Mucosa of descending colon (tissue), 3 donors: ENCODE measurements at regions not wholly inside any gene's neighbourhood (a gene's known extent, or its start where the extent isn't known, plus 50 kb on each side); places are given as distances from the start of the nearest gene placed in this dataset.

Experiments
- ATAC-seq: fragments of 200-7000 bp; cut with Tn5 transposase; one replicate; pipeline ENCODE4 v1.9.1; 2020; ENCODE audit warnings: mild to moderate bottlenecking, moderate library complexity
- DNase-seq, 3 donors: peaks; one replicate each; pipeline ENCODE4 v3.0.0-alpha.2; 2020
- H3K36me3 ChIP-seq: fragments of 200-600 bp; one replicate; pipeline ENCODE4 v1.8.0; 2021; ENCODE audit warnings: low read depth, mild to moderate bottlenecking
- H3K4me1 ChIP-seq: fragments of 200-600 bp; one replicate; pipeline ENCODE4 v1.8.0; 2021; ENCODE audit warnings: low read depth, mild to moderate bottlenecking
- H3K4me3 ChIP-seq: fragments of 200-600 bp; one replicate; pipeline ENCODE4 v1.8.0; 2021; ENCODE audit warnings: mild to moderate bottlenecking
- H3K9me3 ChIP-seq: fragments of 200-600 bp; one replicate; pipeline ENCODE4 v1.8.0; 2021; ENCODE audit warnings: mild to moderate bottlenecking
- intact Hi-C, 2 donors: fragments of 100-400 bp; cut with DNase I in 1 of 2; cut with micrococcal nuclease in 1 of 2; formaldehyde crosslinking; loops; one replicate each; pipeline versions ENCODE4 v1.11.0 to v1.11.1; 2022; cut with DNase I, micrococcal nuclease
- TF ChIP-seq, protein P1 (sequence below): fragments of 200-600 bp; IDR thresholded peaks from one replicate; pipeline ENCODE4 v1.8.0; 2022; ENCODE audit warnings: antibody characterized with exemption, mild to moderate bottlenecking
- donor health status: DM: no; HTN: no; CAD: no; lungs with moderate emphysema.
- donor health status: DM: no; HTN: no; CAD: no.
- donor health status: DM: no; HTN: yes; CAD: no.

DNA sequence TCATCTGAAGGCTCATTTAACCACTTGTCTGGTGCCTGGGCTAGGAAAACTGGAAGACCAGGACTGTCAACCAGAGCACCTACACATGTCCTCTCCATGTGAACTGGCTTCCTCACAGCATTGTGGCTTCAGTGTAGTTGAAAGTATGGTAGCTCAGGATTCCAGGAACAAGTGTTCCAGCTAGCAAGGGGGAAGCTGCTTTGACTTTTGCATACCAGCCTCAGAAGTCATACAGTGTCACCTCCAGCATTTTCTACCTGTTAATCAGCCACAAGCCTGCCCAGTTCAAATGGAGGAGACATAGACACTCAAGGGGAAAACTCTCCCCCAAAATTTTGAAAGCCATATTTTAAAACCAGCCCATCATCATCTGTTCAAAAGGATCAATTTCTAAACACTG, 212.8 kb upstream of the CAND1 start:
- Histone ChIP-seq H3K4me1 (no peaks in the 10 kb centered on the region), H3K9me3 (no peaks in the 10 kb centered on the region), H3K36me3 (no peaks in the 10 kb centered on the region), H3K4me3 (no peak overlapping the region)
- TF ChIP-seq, protein P1, sequence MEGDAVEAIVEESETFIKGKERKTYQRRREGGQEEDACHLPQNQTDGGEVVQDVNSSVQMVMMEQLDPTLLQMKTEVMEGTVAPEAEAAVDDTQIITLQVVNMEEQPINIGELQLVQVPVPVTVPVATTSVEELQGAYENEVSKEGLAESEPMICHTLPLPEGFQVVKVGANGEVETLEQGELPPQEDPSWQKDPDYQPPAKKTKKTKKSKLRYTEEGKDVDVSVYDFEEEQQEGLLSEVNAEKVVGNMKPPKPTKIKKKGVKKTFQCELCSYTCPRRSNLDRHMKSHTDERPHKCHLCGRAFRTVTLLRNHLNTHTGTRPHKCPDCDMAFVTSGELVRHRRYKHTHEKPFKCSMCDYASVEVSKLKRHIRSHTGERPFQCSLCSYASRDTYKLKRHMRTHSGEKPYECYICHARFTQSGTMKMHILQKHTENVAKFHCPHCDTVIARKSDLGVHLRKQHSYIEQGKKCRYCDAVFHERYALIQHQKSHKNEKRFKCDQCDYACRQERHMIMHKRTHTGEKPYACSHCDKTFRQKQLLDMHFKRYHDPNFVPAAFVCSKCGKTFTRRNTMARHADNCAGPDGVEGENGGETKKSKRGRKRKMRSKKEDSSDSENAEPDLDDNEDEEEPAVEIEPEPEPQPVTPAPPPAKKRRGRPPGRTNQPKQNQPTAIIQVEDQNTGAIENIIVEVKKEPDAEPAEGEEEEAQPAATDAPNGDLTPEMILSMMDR = no peak
- intact Hi-C loops = loop anchor here in 1 of 2 donors (10.0 kb wide), 1 partner anchor 228 kb away; no protein-coding TSS in a partner anchor
- no peak for ATAC-seq
- DNase-seq = no peak

DNA sequence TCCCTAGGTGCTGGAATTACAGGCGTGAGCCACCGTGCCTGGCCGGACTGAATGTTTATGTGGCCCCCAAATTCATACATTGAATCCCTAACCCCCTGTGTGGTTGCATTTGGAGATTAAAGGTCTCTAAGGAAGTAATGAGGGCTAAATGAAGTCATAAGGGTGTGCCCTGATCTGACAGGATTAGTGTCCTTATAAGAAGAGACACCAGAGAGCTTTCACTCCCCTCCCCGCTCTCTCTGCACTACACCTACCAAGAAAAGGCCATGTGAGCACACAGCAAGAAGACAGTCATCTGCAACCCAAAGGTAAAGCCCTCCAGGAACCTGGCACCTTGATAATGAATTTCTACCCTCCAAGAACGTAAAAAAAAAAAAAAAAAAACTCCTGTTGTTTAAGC, 212.1 kb upstream of the CAND1 start:
- Histone ChIP-seq H3K4me3 (no peak overlapping the region), H3K36me3 (no peaks in the 10 kb centered on the region), H3K4me1 (no peaks in the 10 kb centered on the region), H3K9me3 (no peaks in the 10 kb centered on the region)
- no peak for ATAC-seq
- intact Hi-C loops = loop anchor here in 1 of 2 donors (10.0 kb wide), 1 partner anchor 228 kb away; no protein-coding TSS in a partner anchor
- TF ChIP-seq, protein P1 = no peak
- DNase-seq = no peak

DNA sequence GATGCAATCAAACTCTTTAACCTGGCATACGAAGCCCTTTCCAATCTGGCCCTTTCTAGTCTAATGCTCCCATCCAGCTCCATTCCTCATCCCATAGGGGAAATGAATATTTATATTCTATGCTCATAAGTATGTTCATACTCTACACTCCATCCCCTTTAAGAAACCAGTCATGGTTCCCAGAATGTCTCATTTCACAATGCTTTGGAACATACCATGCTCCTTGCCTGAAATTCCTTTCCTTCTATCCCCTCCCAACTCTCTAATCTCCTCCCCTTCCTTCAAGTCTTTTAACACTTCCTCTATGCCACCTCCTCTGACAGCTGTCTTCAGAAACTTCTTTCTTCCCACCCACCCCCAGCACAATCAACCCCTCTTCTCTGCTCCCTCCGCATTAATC, 207.0 kb upstream of the CAND1 start:
- Histone ChIP-seq H3K9me3 (no peaks in the 10 kb centered on the region), H3K4me1 (no peaks in the 10 kb centered on the region), H3K4me3 (no peak overlapping the region), H3K36me3 (no peaks in the 10 kb centered on the region)
- ATAC-seq (no peak), DNase-seq (no peak)
- intact Hi-C loops = no loop called here
- TF ChIP-seq, protein P1 = no peak

DNA sequence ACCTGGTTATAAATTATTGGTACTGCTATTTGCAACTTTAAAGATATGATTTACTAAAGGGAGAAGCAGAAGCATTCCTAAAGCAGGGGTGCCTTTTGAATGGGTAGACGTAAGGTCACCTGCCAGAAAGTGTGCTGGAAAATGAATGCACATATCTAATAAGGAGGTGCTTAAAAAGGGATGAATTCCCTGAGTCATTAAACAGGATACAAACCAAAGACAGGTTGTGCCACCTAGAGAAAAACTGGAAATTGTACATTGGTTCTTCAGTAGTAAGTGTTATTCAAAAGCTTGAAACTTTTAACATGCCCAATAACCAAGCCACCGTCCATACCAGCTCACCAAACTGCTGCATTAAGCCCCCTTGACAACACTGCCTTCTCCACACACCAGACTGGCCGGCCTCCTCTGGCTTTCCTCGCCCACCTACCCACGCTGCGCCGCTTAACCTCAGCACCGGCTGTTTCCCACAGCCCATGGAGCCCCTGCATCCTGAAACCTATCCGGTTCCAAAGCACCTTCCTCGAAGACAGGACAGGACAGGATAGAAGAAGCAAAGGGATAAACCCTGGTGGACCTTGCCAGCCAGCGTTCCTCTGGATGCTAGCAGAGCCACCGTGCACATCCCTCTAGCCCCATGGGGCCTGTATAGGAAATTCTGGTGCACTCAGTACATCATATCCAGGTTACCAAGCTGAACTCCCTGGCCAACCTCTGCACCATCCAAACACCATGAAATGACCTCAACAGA, 201.5 kb upstream of the CAND1 start:
- intact Hi-C loops = no loop called here
- H3K36me3 ChIP-seq = no peaks in the 10 kb centered on the region
- no peaks in the 10 kb centered on the region for H3K4me1 ChIP-seq
- ATAC-seq (no peak), DNase-seq (peak in 1 of 3 donors; percentile 23)
- no peak overlapping the region for H3K4me3 ChIP-seq
- TF ChIP-seq, protein P1 = no peak
- H3K9me3 ChIP-seq = no peaks in the 10 kb centered on the region

DNA sequence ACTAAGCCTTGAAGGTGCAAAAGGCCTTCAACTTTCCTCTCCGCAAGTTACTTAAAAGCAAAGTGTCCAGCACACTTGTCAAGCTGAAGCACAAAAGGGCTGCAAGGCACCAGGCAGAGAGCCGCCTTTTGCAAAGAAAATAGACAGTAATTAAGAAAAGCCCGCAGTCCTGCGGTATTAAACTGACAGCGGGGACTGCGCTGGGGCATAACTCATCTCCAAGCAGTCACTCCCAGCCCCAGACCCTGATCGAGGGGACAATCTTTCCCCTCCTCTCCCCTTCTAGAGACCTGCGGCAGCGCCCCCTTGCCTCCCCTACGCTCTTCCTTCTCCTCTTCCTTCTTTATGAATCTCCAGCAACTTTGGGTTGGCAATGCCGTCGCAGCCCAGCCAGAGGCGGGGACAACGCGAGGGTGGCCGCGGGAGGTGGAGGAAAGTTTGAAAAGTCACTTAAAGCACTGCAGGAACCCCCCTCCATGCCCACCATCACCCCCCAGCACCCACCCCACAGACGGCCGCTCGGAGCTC, 200.9 kb upstream of the CAND1 start:
- TF ChIP-seq, protein P1 = no peak
- Histone ChIP-seq H3K9me3 (no peaks in the 10 kb centered on the region), H3K36me3 (no peaks in the 10 kb centered on the region), H3K4me3 (no peak overlapping the region), H3K4me1 (no peaks in the 10 kb centered on the region)
- ATAC-seq = peak; percentile 13
- peak in 1 of 3 donors; percentile 18 for DNase-seq
- intact Hi-C loops = no loop called here
